ENCODE measurements at regions not wholly inside any gene's neighbourhood (a gene's known extent, or its start where the extent isn't known, plus 50 kb on each side); places are given as distances from the start of the nearest gene placed in this dataset.
A peak's percentile ranks its signal among the peaks of the same experiment; 100 is the strongest.

- H3K4me3 Mint-ChIP-seq: no peak overlapping the region
- peaks cover 46% of the 10 kb centered on the region for H3K9me3 Mint-ChIP-seq
- ATAC-seq: peak; percentile 83
- H3K27me3 Mint-ChIP-seq (ENCODE audit: low read depth): no peaks in the 10 kb centered on the region
- POLR2A ChIA-PET: interaction anchor here (0.5 kb wide), 1 partner anchor 207 kb away, joined by 4 read pairs; no protein-coding TSS in a partner anchor
- H3K27ac Mint-ChIP-seq: no peak overlapping the region
- no peaks in the 10 kb centered on the region; the same call in 1 of the 2 replicates for H3K4me1 Mint-ChIP-seq
- DNase-seq (ENCODE audit: low spot score): no peak
- H3K36me3 Mint-ChIP-seq: peaks cover 2% of the 10 kb centered on the region
- CTCF ChIA-PET: interaction anchor here (1.1 kb wide), 1 partner anchor 10 kb away, joined by 3 read pairs; no protein-coding TSS in a partner anchor
- TF ChIP-seq E2F1 (CRISPR knock-in tag; IDR thresholded peaks at IDR 0.05) (no peak), USF1 (CRISPR knock-in tag; IDR thresholded peaks at IDR 0.05) (no peak), ZNF121 (CRISPR knock-in tag; IDR thresholded peaks at IDR 0.05) (no peak), ELF4 (CRISPR knock-in tag; IDR thresholded peaks at IDR 0.05; ENCODE audit: low read depth) (no peak), ZMAT4 (CRISPR knock-in tag; IDR thresholded peaks at IDR 0.05) (no peak), MXD4 (CRISPR knock-in tag; IDR thresholded peaks at IDR 0.05; ENCODE audit: borderline replicate concordance) (no peak), GTF2I (CRISPR knock-in tag; conservative IDR thresholded peaks at IDR 0.05) (no peak), SMAD3 (CRISPR knock-in tag; IDR thresholded peaks at IDR 0.05; ENCODE audit: borderline replicate concordance) (no peak), HMGA2 (CRISPR knock-in tag; IDR thresholded peaks at IDR 0.05) (no peak), NFATC4 (CRISPR knock-in tag; IDR thresholded peaks at IDR 0.05) (no peak), TEAD1 (CRISPR knock-in tag; IDR thresholded peaks at IDR 0.05) (no peak), CTCF (IDR thresholded peaks at IDR 0.05) (no peak), JUN (CRISPR knock-in tag; IDR thresholded peaks at IDR 0.05) (no peak)
Observed at GRCh38 chr11:107102692-107103477, 84.6 kb upstream of the GUCY1A2 start.

- CTCF ChIA-PET: interaction anchor here (1.3 kb wide), 1 partner anchor 10 kb away, joined by 3 read pairs; no protein-coding TSS in a partner anchor
- TF ChIP-seq CTCF (IDR thresholded peaks at IDR 0.05) (no peak), TEAD4 (CRISPR knock-in tag; IDR thresholded peaks at IDR 0.05) (no peak), FOXP1 (CRISPR knock-in tag; IDR thresholded peaks at IDR 0.05; ENCODE audit: borderline replicate concordance) (no peak), ZNF281 (CRISPR knock-in tag; IDR thresholded peaks at IDR 0.05) (no peak), GABPB1 (CRISPR knock-in tag; IDR thresholded peaks at IDR 0.05) (no peak), ZNF219 (CRISPR knock-in tag; IDR thresholded peaks at IDR 0.05; ENCODE audit: borderline replicate concordance) (no peak), MXD4 (CRISPR knock-in tag; IDR thresholded peaks at IDR 0.05; ENCODE audit: borderline replicate concordance) (no peak), IRF2 (CRISPR knock-in tag; IDR thresholded peaks at IDR 0.05; ENCODE audit: borderline replicate concordance, low read depth) (no peak), ZNF317 (CRISPR knock-in tag; IDR thresholded peaks at IDR 0.05; ENCODE audit: borderline replicate concordance, low read depth) (no peak), ZNF671 (CRISPR knock-in tag; IDR thresholded peaks at IDR 0.05) (no peak), ATF3 (CRISPR knock-in tag; conservative IDR thresholded peaks at IDR 0.05) (no peak), ZBTB43 (CRISPR knock-in tag; IDR thresholded peaks at IDR 0.05) (no peak)
Observed at GRCh38 chr11:107092667-107093066, 74.4 kb upstream of the GUCY1A2 start.

More at GRCh38 chr11:107092667-107093066, 74.4 kb upstream of the GUCY1A2 start:
- Mint-ChIP-seq H3K4me3 (no peak overlapping the region), H3K4me1 (peaks cover 2% of the 10 kb centered on the region; the same call in 1 of the 2 replicates), H3K27ac (no peak overlapping the region), H3K9me3 (peaks cover 28% of the 10 kb centered on the region), H3K36me3 (peaks cover 10% of the 10 kb centered on the region; the same call in 1 of the 2 replicates), H3K27me3 (ENCODE audit: low read depth) (no peaks in the 10 kb centered on the region)
- DNase-seq (ENCODE audit: low spot score): no peak
- no peak for ATAC-seq
- POLR2A ChIA-PET: no interaction called here

Measured in WTC11 (cell line).